ENCODE measurements at regions not wholly inside any gene's neighbourhood (a gene's known extent, or its start where the extent isn't known, plus 50 kb on each side); places are given as distances from the start of the nearest gene placed in this dataset.

- POLR2A ChIA-PET (ENCODE audit: unreplicated experiment), result no interaction called here
- intact Hi-C loops (cut with micrococcal nuclease), result no loop called here
- CTCF ChIA-PET, result no interaction called here
These were observed 62.8 kb downstream of the ILRUN start for GRCh38 chr6:34633785-34634184.

GRCh38 chr6:34633256-34633655 is 63.3 kb downstream of the ILRUN start:
- no peak for TF ChIP-seq CTCF (conservative IDR thresholded peaks at IDR 0.05; ENCODE audit: low read depth, low read length)
- CTCF ChIA-PET, result interaction anchor here (0.7 kb wide), 1 partner anchor 87 kb away, joined by 3 read pairs; no protein-coding TSS in a partner anchor
- no peak overlapping the region for H2AFZ ChIP-seq (ENCODE audit: low read length)
- H3K27me3 ChIP-seq (ENCODE audit: low read length), result no peaks in the 10 kb centered on the region
- POLR2A ChIA-PET (ENCODE audit: unreplicated experiment), result no interaction called here
- DNase-seq (no peak), ATAC-seq (no peak)
- intact Hi-C loops (cut with micrococcal nuclease), result no loop called here
- no peak overlapping the region for H3K4me3 ChIP-seq (ENCODE audit: low read length)
- H3K27ac ChIP-seq (ENCODE audit: low read length), result no peak overlapping the region
- peaks cover 4% of the 10 kb centered on the region; the same call in 1 of the 2 replicates for H3K36me3 ChIP-seq (ENCODE audit: low read depth, low read length)
- no peaks in the 10 kb centered on the region for H3F3A ChIP-seq (ENCODE audit: low read length, unreplicated experiment)
- no peaks in the 10 kb centered on the region for H4K20me1 ChIP-seq (ENCODE audit: low read length)
- no peak overlapping the region for H3K4me2 ChIP-seq (ENCODE audit: low read length)
- peaks cover 11% of the 10 kb centered on the region for H3K4me1 ChIP-seq (ENCODE audit: insufficient read depth, low read length)
- H3K9ac ChIP-seq (ENCODE audit: low read length), result no peak overlapping the region
- H3K79me2 ChIP-seq (ENCODE audit: low read length), result no peaks in the 10 kb centered on the region; the same call in 1 of the 2 replicates
- no peaks in the 10 kb centered on the region for H3K9me3 ChIP-seq (ENCODE audit: low read length)
- H3K9me2 ChIP-seq (replicated peaks; ENCODE audit: low read length), result no peaks in the 10 kb centered on the region
- no TSS peak for BruUV-seq (replicated peaks)

More at GRCh38 chr6:34633785-34634184, 62.8 kb downstream of the ILRUN start:
- DNase-seq (no peak), ATAC-seq (no peak)
- Histone ChIP-seq H3K4me2 (ENCODE audit: low read length) (no peak overlapping the region), H3K36me3 (ENCODE audit: low read depth, low read length) (peaks cover 4% of the 10 kb centered on the region; the same call in 1 of the 2 replicates), H3K27me3 (ENCODE audit: low read length) (no peaks in the 10 kb centered on the region), H3K27ac (ENCODE audit: low read length) (no peak overlapping the region), H3K79me2 (ENCODE audit: low read length) (no peaks in the 10 kb centered on the region; the same call in 1 of the 2 replicates), H3K4me1 (ENCODE audit: insufficient read depth, low read length) (peaks cover 11% of the 10 kb centered on the region), H3F3A (ENCODE audit: low read length, unreplicated experiment) (no peaks in the 10 kb centered on the region), H2AFZ (ENCODE audit: low read length) (no peak overlapping the region), H3K4me3 (ENCODE audit: low read length) (no peak overlapping the region), H4K20me1 (ENCODE audit: low read length) (no peaks in the 10 kb centered on the region), H3K9me2 (replicated peaks; ENCODE audit: low read length) (no peaks in the 10 kb centered on the region), H3K9me3 (ENCODE audit: low read length) (no peaks in the 10 kb centered on the region), H3K9ac (ENCODE audit: low read length) (no peak overlapping the region)
- BruUV-seq (replicated peaks), result no TSS peak
- TF ChIP-seq EZH2 (IDR thresholded peaks at IDR 0.05; ENCODE audit: low read length, unreplicated experiment) (no peak), CTCF (conservative IDR thresholded peaks at IDR 0.05; ENCODE audit: low read depth, low read length) (no peak), EZH2phosphoT487 (IDR thresholded peaks at IDR 0.05; ENCODE audit: borderline replicate concordance, low read length) (no peak)

GRCh38 chr6:34630040-34630439 is 66.5 kb downstream of the ILRUN start:
- no TSS peak for BruUV-seq (replicated peaks)
- POLR2A ChIA-PET (ENCODE audit: unreplicated experiment), result no interaction called here
- Histone ChIP-seq H2AFZ (ENCODE audit: low read length) (peak overlapping the region; percentile 45), H3K4me3 (ENCODE audit: low read length) (no peak overlapping the region), H3K36me3 (ENCODE audit: low read depth, low read length) (peaks cover 4% of the 10 kb centered on the region; the same call in 1 of the 2 replicates), H3K4me2 (ENCODE audit: low read length) (no peak overlapping the region), H4K20me1 (ENCODE audit: low read length) (no peaks in the 10 kb centered on the region), H3K27me3 (ENCODE audit: low read length) (no peaks in the 10 kb centered on the region), H3K4me1 (ENCODE audit: insufficient read depth, low read length) (peaks cover 11% of the 10 kb centered on the region), H3K79me2 (ENCODE audit: low read length) (no peaks in the 10 kb centered on the region; the same call in 1 of the 2 replicates), H3F3A (ENCODE audit: low read length, unreplicated experiment) (no peaks in the 10 kb centered on the region), H3K9ac (ENCODE audit: low read length) (peak overlapping the region; percentile 27), H3K27ac (ENCODE audit: low read length) (peak overlapping the region; percentile 83), H3K9me2 (replicated peaks; ENCODE audit: low read length) (no peaks in the 10 kb centered on the region), H3K9me3 (ENCODE audit: low read length) (no peaks in the 10 kb centered on the region)
- CTCF ChIA-PET, result no interaction called here
- intact Hi-C loops (cut with micrococcal nuclease), result no loop called here
- TF ChIP-seq CTCF (conservative IDR thresholded peaks at IDR 0.05; ENCODE audit: low read depth, low read length) (no peak), EZH2 (IDR thresholded peaks at IDR 0.05; ENCODE audit: low read length, unreplicated experiment) (no peak), EZH2phosphoT487 (IDR thresholded peaks at IDR 0.05; ENCODE audit: borderline replicate concordance, low read length) (no peak)
- ATAC-seq (peak; percentile 86), DNase-seq (peak; percentile 90)
